ENCODE measurements at regions not wholly inside any gene's neighbourhood (a gene's known extent, or its start where the extent isn't known, plus 50 kb on each side); places are given as distances from the start of the nearest gene placed in this dataset.

DNA sequence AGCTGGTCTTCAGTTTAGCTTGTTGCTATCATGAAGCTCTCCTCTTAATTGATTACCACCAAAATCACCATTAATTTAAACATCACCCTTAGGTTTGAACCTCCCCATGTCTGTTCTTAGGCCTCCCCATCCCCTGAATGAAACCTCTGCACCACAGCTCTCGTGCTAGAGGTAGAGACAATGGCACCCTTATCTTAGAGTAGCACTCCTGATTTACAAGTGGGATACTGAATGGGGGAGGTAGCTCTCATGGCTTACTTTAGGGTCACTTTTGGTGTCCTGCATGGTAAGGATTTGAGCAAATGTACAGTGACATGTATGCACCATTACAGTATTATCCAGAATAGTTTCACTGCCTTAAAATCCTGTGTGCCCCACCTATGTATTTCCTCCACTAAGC lies 115.6 kb upstream of the ADTRP start:
- Histone ChIP-seq H3K9me3 (no peaks in the 10 kb centered on the region), H3K36me3 (no peaks in the 10 kb centered on the region), H3K4me1 (no peaks in the 10 kb centered on the region), H3K27ac (no peak overlapping the region), H3K4me3 (no peak overlapping the region), H3K27me3 (no peaks in the 10 kb centered on the region)
- DNase-seq: no peak
- no peak for TF ChIP-seq CTCF (IDR thresholded peaks at IDR 0.05)
- intact Hi-C loops (cut with DNase I; ENCODE audit: low total_unique reads): no loop called here

- H3K27me3 ChIP-seq: no peaks in the 10 kb centered on the region
- TF ChIP-seq CTCF (IDR thresholded peaks at IDR 0.05): no peak
- intact Hi-C loops (cut with DNase I; ENCODE audit: low total_unique reads): no loop called here
- no peaks in the 10 kb centered on the region for H3K4me1 ChIP-seq
- no peak for DNase-seq
- no peaks in the 10 kb centered on the region for H3K9me3 ChIP-seq
- H3K27ac ChIP-seq: no peak overlapping the region
- H3K36me3 ChIP-seq: no peaks in the 10 kb centered on the region
- no peak overlapping the region for H3K4me3 ChIP-seq
These were observed 112.9 kb upstream of the ADTRP start for GRCh38 chr6:11891547-11891946.

DNA sequence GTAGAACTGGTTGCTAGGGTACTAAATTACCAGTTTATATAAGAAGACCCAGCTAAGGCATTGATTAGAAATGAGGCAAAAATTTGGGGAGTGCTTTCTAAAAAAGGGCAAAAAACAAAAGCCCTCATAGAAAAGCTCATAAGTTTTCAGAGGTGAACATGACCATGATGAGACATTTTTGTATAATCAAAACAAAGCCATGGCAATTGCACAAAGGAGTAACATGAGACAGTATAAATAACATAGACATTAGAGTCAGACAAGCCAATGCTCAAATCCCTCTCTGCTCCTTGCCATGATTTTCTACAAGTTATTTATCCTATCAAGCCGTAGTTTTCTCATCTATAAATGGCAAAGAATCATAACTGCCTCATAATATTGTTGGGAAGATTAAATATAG lies 112.2 kb upstream of the ADTRP start:
- Histone ChIP-seq H3K4me1 (no peaks in the 10 kb centered on the region), H3K9me3 (no peaks in the 10 kb centered on the region), H3K36me3 (no peaks in the 10 kb centered on the region), H3K27me3 (no peaks in the 10 kb centered on the region), H3K27ac (no peak overlapping the region), H3K4me3 (no peak overlapping the region)
- intact Hi-C loops (cut with DNase I; ENCODE audit: low total_unique reads): no loop called here
- no peak for TF ChIP-seq CTCF (IDR thresholded peaks at IDR 0.05)
- DNase-seq: no peak

GRCh38 chr6:11890209-11890608 lies 111.6 kb upstream of the ADTRP start:
- intact Hi-C loops (cut with DNase I; ENCODE audit: low total_unique reads): no loop called here
- no peaks in the 10 kb centered on the region for H3K9me3 ChIP-seq
- no peaks in the 10 kb centered on the region for H3K27me3 ChIP-seq
- H3K27ac ChIP-seq: no peak overlapping the region
- no peaks in the 10 kb centered on the region for H3K4me1 ChIP-seq
- TF ChIP-seq CTCF (IDR thresholded peaks at IDR 0.05): no peak
- no peak for DNase-seq
- H3K4me3 ChIP-seq: no peak overlapping the region
- no peaks in the 10 kb centered on the region for H3K36me3 ChIP-seq

- Histone ChIP-seq H3K9me3 (no peaks in the 10 kb centered on the region), H3K27ac (no peak overlapping the region), H3K36me3 (no peaks in the 10 kb centered on the region), H3K4me3 (no peak overlapping the region), H3K27me3 (no peaks in the 10 kb centered on the region), H3K4me1 (no peaks in the 10 kb centered on the region)
- intact Hi-C loops (cut with DNase I; ENCODE audit: low total_unique reads): no loop called here
- no peak for DNase-seq
- no peak for TF ChIP-seq CTCF (IDR thresholded peaks at IDR 0.05)
These were observed 111.0 kb upstream of the ADTRP start for GRCh38 chr6:11889572-11889971.

DNA sequence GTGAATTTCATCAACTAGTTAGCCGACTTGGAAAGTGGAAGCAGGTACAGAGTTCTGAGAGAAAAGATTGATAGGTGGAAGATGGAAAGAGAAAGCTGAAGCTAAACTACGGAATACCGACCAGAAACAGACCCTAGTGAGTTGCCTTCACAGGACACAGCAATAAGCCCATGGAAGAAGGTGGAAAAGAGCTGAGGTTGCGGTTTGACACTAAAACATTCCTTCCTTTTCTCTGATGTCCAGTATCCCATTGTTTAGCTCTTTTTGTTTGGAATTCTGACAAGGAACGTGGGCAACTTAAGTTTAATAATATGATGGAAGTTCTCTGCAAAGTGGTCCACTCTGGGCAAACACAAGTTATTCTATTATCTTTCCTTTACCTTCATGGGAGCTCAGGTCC lies 110.1 kb upstream of the ADTRP start:
- Histone ChIP-seq H3K9me3 (no peaks in the 10 kb centered on the region), H3K27ac (no peak overlapping the region), H3K4me1 (no peaks in the 10 kb centered on the region), H3K27me3 (no peaks in the 10 kb centered on the region), H3K36me3 (no peaks in the 10 kb centered on the region), H3K4me3 (no peak overlapping the region)
- intact Hi-C loops (cut with DNase I; ENCODE audit: low total_unique reads): no loop called here
- TF ChIP-seq CTCF (IDR thresholded peaks at IDR 0.05): no peak
- DNase-seq: no peak
